ENCODE measurements at regions not wholly inside any gene's neighbourhood (a gene's known extent, or its start where the extent isn't known, plus 50 kb on each side); places are given as distances from the start of the nearest gene placed in this dataset.
A peak's percentile ranks its signal among the peaks of the same experiment; 100 is the strongest.

DNA sequence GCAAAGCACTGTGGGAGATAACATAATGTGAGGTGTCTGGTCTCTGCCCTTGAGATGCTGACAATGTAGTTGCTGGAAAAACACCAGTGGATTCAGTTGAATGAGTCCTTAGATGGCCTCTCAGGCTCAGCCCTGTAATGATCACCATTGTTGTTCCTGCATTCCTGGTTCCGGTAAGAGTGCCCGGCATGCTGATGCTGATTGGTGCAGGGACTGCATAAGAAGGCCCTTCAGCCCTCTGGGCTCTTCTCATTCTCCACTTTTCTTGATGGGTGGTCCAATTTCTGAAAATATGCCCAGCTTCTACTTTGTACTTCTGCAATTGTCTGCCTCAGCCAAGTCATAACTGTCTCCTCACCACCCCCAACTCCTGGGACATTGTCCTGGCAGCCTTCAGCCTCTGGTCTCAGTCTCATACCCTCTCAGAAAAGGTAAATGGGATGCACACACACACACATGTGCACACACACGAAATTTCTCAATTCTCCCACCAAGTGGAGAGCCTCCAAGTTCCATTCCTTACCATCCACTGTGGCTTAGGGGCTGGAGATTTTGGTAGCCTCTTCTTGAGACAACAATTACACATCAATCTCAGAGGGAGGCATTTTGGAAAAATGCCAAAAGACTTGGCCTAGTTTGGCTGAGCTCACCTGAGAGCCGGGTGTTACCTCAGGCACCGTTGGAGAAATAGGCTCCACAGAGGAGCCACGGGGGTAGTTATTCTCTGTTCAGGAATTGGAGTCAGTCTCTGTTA is 314.9 kb downstream of the RPS24 start:
- peak; percentile 24 for DNase-seq

DNA sequence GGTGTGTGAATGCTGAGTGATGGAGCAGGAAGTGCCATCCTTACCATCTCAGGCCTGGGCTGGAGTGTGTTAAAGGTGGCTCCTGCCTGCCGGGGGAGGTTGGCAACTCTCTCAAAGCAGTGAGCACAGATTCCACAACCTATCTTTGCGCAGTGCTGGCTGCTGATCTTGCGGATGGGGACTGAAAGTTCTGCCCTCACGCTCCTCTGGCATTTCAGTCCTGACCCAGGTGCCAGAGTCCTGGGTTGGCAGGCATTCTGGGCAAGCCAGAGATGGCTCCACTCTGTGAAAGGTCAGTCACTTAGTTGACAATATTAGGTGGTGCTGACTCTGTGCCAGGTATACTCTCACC is 315.5 kb downstream of the RPS24 start:
- peak; percentile 31 for DNase-seq

DNA sequence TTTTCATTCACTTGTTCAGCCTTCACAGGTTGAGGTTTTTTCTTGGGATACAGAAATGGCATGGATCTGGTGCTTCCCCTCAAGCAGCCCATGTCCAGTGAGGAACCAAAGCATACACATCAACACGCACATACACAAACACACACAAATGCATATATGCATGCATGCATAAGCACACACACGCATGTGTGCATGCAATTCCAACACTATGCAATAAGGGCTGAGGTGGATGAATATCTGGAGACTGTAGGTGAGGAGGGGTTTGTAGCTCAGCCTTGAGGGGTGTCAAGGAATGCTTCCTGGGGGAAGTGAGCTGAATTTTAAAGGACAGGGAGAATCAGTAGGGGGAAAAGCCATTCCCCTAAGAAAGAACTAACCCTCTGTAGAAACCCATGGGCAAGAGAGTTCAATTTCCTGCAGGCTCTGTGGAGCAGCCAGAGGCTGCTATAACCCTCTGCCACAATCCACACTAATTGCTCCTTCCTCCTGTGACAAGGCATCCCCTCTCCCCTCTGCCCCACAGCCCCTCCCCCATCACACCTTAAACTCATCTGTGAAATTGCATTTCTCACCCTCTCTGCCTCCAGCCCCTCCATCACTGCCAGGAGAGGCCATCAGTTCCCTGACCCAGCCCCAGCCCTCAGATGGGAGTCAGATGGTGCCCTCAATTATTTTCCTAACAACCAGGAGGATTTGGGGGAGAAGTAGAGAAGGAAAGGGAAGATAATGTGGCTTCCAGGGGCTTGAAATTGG is 316.4 kb downstream of the RPS24 start:
- peak; percentile 30 for DNase-seq

- DNase-seq = peak; percentile 36
Observed at GRCh38 chr10:78351283-78351682, 317.6 kb downstream of the RPS24 start.

- no peak for DNase-seq
Observed at GRCh38 chr10:78351809-78352208, 318.1 kb downstream of the RPS24 start.

- DNase-seq = no peak
Observed at GRCh38 chr10:78353636-78354035, 320.0 kb downstream of the RPS24 start.

- no peak for DNase-seq
Observed at GRCh38 chr10:78354101-78354500, 320.4 kb downstream of the RPS24 start.

GRCh38 chr10:78356291-78356900 is 322.7 kb downstream of the RPS24 start:
- no peak for DNase-seq

DNA sequence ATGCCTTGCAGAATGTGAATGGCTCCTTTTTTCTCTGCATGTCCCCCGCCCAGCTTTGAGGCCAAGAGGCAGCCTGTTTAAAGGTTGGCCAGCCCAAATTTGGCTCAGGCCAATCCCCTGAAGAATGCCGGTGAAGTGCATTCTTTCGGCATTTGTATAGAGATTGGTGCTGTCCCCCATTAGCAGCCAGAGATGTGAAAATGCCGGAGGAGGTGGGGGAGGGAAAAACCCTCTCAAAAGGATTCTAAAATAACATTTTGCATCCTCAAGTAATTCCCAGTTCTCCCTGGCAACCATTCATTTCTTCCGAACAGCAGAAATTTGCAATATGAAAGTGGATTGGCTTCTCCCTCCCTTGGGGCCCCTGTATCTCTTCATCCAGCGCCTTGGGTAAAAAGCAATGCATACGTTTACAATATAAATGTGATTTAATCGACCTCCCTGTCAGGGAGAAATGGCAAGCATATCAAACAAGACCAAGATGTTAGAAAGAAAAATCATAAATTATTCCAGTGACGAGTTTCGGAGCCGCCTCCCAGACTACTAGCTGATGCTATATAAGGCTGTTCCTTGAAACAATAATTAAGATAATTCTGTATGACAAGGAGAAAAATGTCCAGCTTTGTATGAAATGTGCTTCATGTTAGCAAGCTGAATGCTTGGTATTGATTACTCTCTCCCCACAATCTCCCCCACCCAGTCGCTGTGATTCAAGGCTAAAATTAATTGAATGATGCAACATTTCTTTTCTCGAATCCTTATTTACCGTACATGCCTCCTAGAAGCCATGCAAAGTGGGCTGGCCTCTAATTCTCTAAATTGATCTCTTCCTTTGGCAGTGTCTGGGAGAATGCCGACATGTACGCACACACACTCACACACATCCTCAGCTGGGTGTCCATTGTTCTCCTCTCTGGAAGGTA is 323.7 kb downstream of the RPS24 start:
- DNase-seq = no peak

GRCh38 chr10:78358351-78358750 is 324.7 kb downstream of the RPS24 start:
- DNase-seq = no peak

DNA sequence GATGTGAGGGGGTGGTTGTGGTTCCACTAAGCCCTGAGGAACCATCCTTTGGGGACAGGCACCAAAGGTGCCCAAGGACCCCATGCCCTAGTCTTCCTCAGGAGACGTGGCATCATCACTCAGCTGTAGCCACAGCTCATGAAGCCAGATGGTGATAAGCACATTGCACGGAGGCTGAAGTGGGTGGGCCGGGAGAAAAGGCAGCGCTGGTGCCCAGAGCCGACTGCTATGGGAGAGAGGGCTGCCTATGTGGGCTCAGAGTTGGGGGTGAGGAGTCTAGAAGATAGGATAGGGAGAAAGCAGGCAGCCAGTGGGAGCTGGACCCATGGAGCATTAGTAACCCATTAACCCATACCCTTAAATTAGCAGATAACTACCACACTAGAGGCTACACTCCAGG is 325.3 kb downstream of the RPS24 start:
- DNase-seq = no peak

- no peak for DNase-seq
Observed at GRCh38 chr10:78359640-78360091, 326.0 kb downstream of the RPS24 start.

DNA sequence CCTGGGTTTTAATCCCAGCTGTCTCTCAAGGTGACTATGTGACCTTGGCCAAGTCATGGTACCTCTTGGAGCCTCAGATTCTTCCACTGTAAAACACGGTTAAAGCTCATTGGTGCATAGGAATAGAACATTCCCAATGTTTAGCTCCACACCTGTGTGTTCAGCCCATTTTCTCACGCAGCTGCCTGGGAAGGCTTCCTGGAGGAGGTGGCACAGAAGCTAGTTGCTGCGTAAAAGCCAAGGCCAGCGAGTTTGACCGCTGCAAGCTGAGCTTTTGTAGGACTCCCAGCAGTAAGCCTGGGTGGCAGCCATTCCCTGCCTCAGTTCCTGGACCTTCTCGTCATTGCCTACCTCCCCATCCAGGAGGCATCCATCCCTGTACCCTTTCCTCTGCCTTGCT is 326.6 kb downstream of the RPS24 start:
- no peak for DNase-seq

DNA sequence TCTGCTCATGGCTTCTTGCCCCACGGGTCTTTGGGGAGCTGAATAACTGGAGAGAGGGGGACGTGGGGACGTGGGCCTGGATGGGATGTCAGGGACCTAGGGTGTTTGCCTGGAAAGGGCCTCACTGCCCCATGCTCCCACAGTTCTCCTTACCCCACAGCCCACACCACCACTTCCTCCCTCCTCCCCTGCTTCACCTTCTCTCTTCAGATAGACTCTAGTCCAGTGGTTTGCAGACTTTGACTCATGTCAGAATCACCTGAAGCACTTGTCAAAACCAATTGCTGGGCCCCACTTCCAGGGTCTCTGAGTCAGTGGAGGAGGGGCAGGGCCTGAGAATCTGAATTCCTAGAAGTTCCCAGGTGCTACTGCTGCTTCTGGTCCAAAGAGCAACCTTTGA is 327.4 kb downstream of the RPS24 start:
- DNase-seq = no peak

- DNase-seq = no peak
Observed at GRCh38 chr10:78362406-78363022, 328.9 kb downstream of the RPS24 start.

GRCh38 chr10:78363190-78363589 is 329.5 kb downstream of the RPS24 start:
- DNase-seq = no peak

- no peak for DNase-seq
Observed at GRCh38 chr10:78365694-78366093, 332.0 kb downstream of the RPS24 start.

DNA sequence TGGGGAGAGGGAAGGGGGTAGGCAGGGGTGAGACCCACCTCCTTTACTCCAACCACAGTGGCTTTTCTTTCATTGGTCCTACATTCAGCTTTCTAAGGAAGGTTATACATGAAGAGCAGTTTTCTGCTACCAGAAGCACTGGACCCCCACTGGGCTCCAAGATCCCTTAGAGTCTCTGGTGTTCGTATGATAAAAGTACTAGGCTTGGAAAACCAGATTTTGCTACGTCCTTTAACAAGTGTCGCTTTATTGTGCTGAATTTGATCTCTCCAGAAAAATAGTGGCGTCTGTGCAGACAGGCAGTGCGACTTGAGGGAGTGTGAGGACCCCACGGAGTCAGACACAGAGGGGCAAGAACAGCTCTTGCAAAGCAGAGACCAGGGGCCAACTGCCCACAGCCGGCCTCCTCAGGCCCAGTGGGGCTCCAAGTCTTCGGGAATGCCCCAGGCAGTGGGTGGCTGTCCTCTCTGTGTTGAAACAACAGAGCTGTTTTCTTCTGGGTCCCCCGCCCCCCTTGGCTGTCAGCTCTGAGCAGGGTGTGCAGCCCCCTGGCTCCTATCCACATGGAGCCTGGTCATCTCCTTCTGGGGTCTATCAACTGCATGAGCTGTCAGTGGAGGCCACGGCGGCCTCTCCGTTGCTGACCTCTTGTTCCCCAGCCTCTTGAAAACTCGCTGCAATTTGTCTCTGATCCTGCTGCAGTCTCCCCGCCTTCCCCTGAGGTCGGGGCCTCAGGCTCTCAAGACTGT is 333.2 kb downstream of the RPS24 start:
- DNase-seq = no peak

DNA sequence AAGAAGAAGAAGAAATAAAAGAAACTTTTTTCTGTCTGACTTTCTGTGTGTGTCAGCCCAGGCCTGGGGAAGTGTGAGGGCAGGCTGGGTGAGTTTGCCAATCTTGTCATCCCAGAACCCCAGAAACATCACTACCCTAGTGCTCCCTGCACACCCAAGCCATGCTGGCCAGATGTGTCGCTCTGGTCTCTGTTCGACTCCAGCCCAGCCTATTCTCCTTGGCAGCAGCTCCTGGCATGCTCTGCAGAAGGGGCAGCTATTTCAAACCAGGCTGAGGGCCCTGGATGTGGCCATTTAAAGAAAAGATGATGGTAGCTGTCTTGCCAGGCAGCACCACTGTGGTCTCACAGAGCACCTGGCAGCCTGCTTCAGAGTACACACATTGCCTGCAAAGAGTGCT is 334.1 kb downstream of the RPS24 start:
- no peak for DNase-seq

DNA sequence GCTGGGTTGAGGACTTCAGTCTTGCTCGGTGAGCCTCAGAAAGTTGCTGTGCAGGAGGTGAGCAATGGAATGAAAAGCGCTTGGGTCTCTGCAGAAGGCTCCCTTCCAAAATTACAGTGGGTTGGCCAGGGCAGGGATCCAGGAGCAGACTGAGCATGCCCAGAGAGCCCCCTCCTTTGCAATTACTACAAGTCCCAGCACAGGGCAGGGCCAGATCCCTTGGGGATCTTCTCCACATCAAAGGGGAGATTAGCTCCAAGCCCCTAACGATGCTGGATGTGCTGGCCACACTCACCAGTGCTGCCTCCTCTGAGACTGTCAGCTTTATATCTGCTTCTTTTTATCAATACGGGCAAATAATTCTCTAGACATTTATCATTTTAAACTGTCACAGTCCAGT is 337.5 kb downstream of the RPS24 start:
- DNase-seq = no peak

DNA sequence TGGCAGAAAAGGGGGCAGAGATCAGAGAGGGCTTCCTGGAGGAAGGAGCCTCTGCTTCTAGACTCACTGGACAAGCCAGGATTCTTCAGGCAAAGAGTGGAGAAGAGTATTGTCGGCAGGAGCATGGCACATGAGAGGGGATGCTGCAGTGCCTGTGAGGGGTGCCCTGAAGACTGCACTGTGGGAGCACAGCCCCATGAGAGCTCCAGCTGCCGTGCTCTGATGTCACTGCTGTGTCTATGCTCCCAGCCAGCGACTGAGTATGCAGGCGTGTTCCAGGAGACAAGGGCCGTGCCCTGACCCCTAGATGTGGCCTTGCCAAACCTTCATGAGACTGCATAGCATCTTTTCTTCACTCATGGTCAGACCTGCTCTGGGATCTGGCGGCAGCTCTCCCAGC is 339.1 kb downstream of the RPS24 start:
- no peak for DNase-seq
